HCEC 1CT (cell line): ENCODE measurements at regions not wholly inside any gene's neighbourhood (a gene's known extent, or its start where the extent isn't known, plus 50 kb on each side); places are given as distances from the start of the nearest gene placed in this dataset.
A peak's percentile ranks its signal among the peaks of the same experiment; 100 is the strongest.

Experiments used
- DNase-seq: peaks from one replicate; pipeline ENCODE4 v3.0.0-alpha.2; 2017

DNA sequence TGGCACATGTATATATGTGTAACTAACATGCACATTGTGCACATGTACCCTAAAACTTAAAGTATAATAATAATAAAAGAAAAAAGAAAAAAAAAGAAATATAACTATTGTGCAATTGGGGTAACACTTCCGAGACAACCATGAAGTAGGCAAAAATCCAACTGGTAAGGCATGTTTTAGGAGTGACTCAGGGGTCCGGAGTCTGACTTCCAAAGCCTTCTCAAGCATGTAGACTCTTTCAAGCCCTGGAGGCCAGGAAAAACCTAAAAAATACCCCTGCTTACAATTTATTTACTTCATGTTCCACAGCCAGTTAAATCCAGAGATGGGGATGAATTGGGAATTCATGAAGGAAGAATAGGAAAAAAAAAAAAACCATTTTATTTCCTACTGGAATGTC, 161.3 kb upstream of the PHACTR1 start:
- peak; percentile 81 for DNase-seq

DNA sequence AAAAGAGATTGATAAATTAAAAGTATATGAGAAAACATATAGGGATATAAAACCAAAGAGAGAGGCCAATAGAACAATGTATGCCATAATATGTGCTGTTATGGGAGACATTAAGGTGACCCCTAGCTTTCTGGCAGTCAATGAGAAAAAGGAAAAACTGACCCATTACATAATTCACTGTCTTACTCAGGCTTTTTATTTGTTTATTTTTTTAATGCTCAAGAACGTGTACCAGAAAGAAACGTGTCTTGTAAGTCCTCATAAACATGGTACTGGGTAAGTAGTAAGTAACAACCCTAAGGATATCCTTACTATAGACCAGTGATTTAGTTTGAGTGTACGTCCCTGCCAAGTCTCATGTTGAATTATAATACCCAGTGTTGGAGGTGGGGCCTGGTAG, 160.8 kb upstream of the PHACTR1 start:
- DNase-seq, result no peak

DNA sequence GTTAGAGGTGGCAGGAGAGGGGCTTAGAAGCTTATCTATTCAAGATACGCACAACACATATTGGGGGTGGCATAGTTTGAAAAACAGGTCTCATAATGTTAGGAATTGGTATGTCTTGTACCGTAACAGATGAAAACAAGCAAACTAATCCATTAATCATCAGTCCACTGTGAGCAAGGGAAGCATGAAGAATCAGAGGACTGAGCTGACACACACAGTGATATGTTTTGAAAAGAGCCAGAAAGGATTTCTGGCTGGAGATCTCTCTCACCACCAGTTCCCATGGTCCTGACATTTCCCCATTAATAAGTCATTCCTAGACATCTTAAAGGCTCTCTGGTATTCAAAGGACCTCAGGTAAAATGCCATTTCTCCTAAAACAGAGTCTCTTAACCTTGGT, 158.8 kb upstream of the PHACTR1 start:
- no peak for DNase-seq

DNA sequence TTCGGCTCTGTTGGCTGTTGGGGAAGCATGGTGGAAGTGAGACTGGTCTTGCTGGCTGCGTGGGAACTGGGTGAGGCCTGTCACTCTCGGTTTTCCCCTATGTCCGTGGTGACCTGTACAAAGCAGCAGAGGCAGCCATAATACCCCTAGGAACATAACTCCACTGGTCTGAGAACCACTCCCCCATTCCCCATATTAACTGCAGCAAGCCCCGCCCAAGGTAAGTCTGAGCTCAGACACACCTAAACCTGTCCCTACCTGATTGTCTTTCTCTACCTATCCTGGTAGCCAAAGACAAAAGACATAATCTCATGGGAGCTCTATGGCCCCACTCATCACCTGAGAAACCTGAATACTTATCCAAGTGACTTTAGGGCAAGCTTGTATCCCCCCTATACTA, 156.3 kb upstream of the PHACTR1 start:
- DNase-seq, result no peak

DNA sequence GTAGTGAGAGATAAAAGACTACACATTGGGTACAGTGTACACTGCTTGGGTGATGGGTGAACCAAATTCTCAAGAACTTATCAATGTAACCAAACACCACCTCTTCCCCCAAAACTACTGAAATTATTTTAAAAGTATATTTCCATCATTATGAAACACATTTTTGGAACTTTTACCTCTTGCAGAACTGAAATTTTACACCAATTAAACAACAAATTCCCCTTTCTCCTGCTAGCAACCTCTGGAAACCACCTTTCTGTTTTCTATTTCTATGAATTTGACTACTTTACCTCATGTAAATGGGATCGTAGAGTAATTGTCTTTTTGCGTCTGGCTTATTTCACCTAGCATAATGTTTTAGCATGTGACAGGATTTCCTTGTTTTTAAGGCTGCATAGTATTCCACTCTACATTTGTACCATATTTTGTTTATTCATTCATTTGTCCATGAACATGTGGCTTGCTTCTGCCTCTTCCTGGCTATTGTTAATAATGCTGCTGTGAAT, 149.9 kb upstream of the PHACTR1 start:
- no peak for DNase-seq

DNA sequence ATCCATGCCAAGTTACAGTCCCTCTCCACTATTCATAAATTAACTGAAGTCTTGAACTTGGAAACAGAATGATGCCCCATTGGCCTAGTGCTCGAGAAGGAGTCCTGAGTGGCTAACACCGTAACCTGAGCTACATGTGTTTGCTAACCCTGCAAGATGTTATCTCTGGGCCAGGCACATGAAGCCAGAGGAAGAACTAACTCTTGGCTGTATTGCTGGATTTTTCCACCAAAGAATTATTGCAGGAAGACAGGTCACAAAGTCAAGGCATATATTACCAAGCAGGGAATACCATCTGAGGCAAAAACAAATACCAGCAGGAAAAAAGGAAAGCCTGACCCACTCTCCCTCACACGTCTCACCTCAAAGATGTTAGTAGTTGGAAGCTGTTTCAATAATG, 148.9 kb upstream of the PHACTR1 start:
- no peak for DNase-seq

DNA sequence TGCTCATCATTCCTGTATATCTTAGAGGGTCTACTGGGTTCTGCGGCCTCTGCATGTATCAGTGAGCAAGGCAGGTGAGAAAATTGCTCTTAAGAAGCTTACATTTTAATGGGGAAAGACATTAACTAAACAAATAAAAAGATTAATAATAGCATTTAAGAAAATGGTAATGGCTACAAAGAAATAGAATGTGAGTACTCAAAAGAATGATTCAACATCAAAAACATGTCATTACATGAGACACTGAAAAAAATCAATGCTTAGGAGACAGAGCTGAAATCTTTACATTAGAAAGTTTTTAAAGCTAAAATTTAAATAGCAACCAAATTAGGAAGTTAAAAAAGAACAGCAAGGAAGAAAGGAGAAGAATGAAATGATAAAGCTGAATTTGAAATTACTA, 146.9 kb upstream of the PHACTR1 start:
- DNase-seq, result no peak

DNA sequence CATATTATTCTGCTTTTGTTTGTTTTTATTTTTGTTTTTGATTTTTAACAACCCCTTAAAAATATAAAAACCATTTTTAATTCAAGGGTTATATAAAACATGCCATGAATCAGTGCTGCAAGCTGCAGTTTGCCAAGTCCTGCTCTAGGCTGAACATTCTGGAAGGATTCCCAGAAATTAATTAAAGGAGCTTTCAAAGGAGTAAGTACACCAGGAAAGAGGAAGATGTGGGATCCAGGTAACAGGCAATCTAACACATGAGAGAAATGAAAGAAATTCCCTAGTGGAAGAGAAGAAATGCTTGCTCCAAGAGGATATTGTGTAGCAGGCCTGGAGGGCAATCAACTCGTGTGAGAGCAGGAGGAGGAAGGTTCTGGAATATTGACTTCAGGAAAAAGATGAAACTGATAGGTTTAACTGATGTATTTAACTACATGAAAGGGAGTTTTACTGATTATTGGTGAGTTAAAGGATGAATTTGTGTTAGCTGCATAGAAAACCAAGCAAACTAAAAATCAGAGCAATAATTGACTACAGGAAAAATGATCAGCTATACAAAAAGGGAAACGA, 146.0 kb upstream of the PHACTR1 start:
- no peak for DNase-seq

DNA sequence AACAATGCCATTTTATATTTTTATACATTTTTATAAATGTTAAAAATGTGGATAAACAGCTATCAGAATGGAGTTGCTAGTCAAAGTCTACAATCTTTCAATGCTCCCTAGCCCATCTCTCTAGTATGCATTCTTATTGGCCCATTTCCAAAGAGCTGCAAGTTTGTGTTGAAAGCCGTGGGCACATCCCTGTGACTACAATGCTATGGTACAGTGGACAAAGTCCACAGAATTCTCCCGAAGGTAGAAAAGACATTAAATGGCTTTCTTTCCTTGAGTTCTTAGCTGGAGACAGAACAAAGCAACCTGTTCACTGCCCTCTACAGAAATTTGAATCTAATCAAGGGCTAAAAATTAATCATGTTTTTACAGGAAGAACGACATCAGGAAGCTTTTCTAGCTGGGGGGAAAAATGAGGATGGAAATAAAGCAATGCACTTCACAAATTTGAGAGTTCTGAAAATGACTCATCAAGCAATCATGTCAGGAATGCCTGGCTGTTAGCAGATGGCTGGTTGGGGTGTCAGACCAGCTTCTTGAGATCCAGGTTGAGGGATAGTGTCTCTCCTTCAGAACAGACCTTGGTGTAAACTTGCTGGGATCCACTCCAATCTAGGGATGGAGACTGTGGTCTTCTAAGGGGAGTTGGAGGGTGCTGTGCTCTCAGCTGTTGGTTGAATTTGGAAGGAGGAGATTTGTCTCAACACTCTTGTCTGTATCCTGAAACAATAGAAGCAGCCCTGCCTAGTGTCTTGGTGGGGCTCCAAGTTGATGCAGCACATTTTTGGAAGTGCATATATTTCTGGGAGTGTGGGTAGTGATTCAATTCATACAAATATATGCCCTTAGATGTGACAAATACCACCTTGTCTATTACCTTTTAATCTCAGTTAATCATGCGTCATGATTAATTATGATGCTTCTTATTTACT, 143.4 kb upstream of the PHACTR1 start:
- peak; percentile 87 for DNase-seq

DNA sequence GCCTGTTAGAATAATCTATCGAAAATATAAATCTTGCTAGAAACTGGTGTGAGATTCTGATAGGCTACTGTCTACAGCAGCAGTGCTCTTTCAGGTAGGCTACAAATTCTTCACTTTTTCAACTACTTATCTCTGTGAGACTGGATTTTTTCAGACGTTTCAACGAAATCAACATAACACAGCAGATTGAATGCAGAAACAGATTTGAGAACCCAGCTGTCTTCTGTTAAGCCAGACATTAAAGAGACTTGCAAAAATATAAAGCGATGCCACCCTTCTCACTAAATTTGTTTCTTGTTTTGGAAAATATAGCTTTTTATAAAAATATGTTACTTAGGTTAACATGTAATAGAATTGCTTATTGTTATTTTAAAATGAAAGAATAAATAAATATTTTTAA, 140.6 kb upstream of the PHACTR1 start:
- DNase-seq, result no peak

DNA sequence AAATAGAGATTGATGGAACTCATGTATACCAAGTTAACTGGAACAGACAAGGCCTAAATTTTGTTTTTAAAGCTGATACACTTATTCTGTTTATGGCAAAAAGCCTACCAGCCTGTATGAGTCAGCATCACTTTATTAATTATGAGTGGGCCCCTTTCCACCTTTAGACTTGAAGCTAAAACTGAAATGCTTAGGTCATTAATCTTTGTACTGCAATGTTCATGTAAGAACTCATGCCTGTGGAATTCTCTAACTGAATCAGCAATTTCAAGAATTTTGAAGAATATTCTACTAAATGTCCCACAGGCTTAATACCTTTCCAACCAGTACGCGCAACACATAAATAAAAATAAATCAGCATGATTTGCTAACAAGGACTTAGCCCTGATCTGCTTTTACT, 140.2 kb upstream of the PHACTR1 start:
- DNase-seq, result peak; percentile 80

DNA sequence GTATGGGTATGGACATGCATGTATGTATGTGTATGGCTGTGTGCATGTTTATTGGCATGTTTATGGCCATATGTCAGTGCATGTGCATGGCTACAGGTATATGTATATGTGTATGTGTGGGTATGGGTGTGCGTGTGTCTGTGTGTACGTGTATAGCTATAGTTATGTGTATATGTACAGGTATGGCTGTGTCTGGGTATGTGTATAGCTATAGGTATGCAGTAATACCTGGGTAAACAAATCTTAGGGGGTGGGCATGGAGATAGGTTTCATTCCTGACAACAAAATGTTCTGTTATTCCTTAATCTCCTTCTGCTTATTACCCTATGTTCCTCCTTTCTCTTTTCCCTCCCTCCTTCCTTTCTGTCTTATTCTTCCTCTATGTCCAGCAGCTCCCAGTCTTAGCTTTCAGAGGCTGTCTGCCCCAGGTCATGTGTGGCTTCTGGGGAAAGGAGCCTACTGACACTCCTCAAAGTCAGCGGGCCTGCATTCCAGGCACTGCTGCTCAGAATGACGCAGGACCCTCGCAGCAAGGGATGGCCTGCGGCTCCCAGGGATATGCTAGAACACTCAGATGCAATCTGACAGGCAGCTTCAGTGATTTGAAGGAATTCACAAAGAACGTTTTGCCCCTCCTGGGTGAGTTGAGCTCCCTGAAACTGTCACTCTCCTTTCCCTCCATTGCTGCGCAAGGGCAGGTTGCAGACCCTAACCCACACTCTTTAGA, 139.3 kb upstream of the PHACTR1 start:
- DNase-seq, result no peak

DNA sequence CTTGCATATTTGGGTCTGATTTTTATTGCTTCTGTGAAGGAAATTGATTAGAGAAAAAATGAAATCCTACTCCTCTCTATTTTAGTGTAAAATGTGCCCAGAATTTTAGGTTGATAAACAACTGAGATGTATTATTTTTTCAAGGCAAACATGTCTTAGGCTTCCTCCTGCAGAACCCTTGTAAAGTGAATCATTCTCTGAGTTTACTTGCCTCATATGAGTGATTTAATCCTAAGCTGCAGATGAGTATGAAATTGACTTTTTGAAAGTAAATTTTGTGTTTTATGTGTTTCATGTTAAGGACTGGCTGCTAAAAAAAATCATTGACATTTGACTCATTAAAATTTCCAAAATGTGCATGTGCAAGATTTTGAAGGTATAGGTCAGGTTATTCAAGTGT, 138.5 kb upstream of the PHACTR1 start:
- peak; percentile 16 for DNase-seq

DNA sequence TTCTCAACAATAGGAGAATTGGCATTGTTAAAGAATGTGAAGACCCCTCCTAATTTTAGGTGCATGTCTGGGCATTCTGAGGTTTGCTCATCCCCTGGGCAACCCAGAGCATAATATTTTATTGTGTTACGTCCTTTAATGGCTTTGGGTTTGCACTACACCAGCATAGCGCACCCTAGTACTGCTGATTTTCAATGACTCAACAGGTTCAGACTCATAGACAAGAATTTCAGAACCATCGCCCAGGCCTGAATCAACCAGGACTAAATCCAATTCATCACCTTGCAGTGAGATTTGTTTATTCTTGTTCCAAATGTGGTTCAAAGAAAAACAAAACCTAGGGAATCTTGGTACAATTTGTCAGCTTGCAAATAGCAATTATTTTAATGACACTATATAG, 137.8 kb upstream of the PHACTR1 start:
- DNase-seq, result peak; percentile 80

DNA sequence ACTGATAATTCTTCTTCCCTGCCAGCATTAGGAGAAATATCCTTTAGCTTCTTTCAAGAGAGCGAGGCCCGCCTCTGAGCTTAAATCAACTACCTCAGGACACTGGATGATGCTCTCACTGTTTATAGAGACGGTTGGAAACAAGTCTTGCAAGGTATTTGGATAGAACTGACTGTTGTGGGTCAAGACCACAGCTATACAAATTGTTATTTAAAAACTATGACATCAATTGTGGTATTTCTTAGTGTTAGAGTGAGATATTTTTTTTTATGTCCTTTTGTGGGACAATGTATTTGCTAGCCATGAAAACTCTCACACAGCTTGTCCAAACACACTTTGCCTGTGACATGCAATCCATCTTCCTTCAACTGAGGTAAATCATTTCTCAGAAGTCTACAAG, 136.3 kb upstream of the PHACTR1 start:
- DNase-seq, result no peak

DNA sequence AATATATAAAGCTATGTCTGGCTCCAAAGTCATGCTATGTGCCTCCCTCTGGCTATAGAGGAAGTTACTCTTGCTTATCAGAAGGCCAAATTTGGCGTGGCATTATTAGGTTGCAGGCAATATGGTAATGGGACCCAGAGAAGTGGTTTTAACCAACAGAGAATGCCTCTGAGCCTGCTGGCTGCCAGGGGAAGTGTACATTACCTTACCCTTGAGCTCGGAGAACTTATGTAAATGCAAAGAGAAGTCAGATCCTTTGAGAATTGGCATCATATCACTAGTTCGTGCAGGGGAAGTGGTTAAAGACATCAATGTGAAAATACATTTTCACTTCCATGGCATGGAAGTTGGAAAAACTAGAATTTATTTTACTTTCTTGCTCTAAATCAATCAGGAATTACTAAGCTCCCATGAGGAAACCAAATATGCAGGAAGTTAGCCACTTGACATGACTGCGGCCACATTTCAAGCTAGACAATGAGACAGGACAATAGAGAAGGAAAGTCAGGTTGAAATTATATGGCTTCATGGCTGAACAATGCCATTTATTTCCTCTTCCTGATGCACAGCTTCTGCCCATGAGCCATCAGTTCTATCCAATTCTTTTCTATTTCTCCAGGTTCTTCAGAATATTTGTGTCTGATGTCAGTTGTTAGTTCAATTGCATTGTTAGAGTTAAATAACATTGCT, 134.0 kb upstream of the PHACTR1 start:
- DNase-seq, result no peak

DNA sequence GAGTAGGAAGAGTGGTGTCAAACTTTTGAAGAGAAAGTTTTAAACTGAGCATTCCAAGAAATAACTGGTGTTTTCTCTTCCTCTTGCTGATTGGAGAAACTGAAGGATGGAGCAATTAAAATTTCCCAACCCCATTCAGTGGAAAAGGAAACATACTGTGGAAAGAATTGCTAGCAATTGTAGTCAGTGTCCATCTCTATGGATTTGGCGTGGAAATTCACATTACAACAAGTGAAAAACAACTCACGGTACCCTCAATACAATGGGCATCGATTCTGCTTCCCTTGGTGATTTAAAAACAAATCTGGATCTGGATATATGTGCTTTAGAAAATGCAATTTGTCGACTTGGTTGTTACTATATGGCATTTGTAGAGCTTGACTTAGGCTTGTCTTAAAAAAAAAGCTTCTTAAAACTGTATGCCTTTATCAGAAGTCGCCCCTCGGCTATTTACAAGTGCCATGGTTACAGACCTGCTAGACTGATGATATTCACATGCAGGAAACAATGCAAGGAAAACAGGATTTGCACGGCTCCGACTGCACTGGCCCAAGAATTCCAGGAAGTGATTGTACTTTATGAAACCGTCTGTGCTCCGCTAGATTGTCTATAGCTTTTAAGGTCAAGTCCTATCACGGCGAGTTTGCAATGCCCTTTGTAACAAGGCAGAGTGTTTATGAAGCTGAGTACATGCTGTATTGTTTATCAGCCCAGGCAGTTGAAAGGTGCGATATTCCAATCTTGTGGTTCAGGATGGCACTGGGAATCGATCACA, 131.7 kb upstream of the PHACTR1 start:
- no peak for DNase-seq

DNA sequence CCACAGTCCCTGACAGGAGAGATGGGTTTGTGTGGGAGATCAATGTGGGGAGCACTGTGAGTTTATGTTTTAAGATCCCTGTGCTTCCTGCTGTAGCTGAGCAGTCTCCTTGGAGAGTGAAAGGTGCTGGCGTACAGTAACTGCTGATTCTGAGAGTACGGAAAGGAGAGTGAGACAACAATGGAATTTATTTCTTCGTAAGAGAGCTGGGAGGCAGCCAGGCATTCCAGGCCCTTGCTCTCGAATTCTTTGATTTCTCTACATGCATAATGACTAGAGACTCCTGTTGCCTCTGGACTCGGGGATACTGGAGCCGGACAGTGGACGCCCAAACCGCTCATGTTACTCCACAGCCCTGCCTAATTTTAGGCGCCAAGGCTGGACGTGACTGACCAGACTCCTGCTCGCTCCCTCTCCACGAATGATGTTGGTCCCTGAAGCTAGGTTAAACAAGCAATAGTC, 131.0 kb upstream of the PHACTR1 start:
- no peak for DNase-seq

DNA sequence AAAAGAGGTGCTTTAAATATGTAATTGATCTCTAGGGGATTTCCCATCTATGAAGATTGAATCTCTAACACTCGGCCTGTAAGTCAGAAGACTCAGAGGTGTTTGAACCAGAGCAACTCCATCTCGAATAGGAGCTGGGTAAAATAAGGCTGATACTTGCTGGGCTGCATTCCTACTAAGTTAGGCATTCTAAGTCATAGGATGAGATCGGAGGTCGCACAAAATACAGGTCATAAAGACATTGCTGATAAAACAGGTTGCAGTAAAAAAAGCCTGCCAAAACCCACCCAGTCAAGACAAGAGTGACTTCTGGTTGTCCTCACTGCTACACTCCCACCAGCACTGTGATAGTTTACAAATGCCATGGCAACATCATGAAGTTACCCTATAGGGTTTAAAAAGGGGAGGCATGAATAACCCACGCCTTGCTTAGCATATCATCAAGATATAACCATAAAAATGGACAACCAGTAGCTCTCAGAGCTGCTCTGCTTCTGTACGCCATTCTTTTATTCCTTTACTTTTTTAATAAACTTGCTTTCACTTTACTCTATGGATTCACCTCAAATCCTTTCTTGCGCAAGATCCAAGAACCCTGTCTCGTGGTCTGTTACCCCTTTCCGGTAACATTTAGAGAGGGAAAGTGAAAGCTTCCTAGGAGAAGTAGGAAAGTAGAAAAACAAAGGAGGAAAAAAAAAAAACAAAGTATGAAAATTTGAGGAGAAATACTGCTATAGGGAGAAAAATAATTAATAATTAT, 129.7 kb upstream of the PHACTR1 start:
- DNase-seq, result no peak

DNA sequence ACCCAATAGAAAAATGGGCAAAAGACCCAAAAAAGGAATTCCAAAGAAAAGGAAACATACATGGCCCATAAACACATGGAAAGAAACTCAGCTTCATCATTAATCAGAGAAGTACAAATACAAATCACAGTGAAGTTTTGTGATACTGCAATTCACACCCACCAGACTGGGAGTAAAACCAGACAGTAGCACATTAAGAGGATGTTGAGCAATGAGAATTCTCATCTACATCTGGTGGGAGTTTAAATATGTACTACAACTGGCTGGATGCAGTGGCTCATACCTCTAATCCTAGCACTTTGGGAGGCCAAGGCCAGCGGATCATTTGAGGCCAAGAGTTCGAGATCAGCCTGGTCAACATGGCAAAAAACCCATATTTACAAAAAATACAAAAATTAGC, 125.7 kb upstream of the PHACTR1 start:
- peak; percentile 20 for DNase-seq

DNA sequence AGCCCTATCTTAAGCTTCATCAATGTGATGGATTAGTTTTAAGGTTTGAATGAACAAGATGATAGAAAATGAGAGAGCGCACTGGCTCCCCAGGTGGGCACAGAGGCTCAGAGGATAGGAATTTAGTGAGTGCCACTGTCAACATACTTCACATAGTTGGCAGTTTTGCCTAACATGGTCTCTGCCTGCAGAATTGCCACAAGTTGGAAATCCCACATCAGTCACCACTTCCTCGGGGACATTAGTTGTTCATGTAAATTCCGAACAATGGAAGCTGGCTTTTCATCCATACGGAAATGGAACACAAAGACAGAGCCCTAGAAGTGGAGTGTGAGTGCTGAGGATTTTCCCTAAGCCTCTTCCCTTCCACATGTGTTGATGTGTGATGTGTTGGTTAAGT, 123.9 kb upstream of the PHACTR1 start:
- no peak for DNase-seq
